GM21367 (cell line): ENCODE measurements at regions not wholly inside any gene's neighbourhood (a gene's known extent, or its start where the extent isn't known, plus 50 kb on each side); places are given as distances from the start of the nearest gene placed in this dataset.
"Not testable (repeated sequence)": the region's sequence is repeated elsewhere in the genome, so short reads cannot be mapped to it uniquely, and the experiment has no call there.

ENCODE experiments used
- ATAC-seq: cut with Tn5 transposase; IDR thresholded peaks from one replicate; pipeline ENCODE4 v1.9.1; 2021; ENCODE audit not compliant: unreplicated experiment

DNA sequence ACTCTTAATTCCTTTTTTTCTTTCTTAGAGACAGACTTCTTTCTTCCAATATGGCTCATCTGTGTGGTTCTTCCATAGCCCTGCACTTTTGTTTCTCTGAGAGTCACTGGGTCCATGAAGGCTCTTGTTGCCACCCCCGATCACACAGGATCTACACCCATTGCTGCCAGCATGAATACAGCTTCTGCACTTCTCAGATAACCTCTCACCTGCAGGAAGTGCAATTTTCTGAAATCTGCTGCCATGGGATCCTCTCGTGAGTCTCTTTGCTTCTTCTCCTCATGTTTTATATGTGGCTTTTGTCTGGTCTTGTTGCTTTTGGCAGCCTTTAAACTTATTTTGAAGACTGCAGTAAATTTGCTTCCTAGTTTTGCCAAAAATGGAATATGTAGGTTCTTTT, 171.2 kb downstream of the TMEM167A start:
- no peak for ATAC-seq

GRCh38 chr5:82901281-82901888, 175.8 kb downstream of the TMEM167A start:
- ATAC-seq, result no peak

GRCh38 chr5:82894716-82895115, 182.5 kb downstream of the TMEM167A start:
- ATAC-seq, result no peak

- ATAC-seq, result no peak
Measured at GRCh38 chr5:82889088-82889487, 188.1 kb downstream of the TMEM167A start.

GRCh38 chr5:82886911-82887310, 190.3 kb downstream of the TMEM167A start:
- no peak for ATAC-seq

DNA sequence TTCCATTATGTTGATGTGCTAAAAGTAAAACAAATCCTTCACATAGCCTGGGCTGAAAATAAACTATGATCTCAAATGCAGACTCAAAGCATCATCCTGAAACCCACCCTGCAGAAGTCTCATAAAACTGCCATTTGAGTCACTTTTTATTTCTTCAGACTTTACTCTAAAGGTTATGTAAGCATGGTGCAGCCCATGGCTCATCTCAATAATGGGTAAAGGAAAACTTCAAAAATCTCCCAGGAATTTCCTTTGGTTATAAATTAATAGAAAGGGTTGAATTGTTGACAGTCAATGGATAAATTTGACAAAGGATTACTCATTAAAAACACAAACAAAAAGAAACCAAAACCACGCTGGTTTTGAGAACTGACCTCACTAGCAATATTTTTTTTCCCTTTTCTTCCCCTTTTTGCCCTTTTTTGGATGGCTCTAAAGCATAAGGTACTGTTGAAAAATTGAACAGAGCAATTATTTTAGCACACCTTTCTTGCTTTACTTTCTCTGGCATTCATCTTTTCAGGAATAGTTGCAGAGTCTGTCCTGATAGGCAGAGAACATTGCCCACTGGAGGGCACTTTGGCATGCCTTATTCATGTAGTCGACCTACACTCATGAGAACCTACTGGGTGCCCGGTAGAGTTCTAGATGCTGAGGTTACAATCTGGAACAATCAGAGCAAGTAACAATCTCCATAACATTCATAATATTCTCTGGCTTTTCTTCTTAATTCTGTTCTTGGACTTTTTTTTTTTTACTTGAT, 191.4 kb downstream of the TMEM167A start:
- no peak for ATAC-seq

DNA sequence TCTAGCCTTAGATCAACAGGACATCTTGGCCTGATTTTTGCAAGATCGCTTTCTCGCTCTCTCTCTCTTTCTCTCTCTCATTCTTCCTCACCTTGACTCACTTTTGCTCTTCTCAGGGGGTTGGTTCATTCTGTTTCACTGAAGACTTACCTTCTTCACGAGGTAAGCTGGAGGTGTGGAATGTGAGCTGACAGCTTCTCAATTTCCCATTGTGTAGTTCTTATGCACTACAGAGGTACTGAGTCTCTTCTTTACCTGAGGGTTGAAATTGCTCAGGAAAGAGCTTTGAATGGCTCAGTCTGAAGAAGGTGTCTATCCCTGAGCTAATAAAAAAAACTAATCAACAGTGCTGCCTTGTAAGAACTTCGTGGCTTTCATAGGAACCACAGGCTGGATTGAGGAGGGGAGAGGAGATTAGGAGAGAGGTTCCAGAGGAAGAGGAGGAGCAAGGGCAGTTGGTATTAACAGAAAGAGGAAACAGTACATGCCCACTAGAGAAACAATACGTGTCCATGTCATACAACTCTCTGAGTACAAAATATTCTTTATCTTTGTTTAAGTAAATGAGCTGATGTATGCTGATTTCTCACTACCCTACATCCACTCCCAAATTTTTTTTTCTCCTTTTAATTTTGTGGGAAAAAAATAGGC, 192.2 kb downstream of the TMEM167A start:
- no peak for ATAC-seq

- no peak for ATAC-seq
Measured at GRCh38 chr5:82882316-82882715, 194.9 kb downstream of the TMEM167A start.

DNA sequence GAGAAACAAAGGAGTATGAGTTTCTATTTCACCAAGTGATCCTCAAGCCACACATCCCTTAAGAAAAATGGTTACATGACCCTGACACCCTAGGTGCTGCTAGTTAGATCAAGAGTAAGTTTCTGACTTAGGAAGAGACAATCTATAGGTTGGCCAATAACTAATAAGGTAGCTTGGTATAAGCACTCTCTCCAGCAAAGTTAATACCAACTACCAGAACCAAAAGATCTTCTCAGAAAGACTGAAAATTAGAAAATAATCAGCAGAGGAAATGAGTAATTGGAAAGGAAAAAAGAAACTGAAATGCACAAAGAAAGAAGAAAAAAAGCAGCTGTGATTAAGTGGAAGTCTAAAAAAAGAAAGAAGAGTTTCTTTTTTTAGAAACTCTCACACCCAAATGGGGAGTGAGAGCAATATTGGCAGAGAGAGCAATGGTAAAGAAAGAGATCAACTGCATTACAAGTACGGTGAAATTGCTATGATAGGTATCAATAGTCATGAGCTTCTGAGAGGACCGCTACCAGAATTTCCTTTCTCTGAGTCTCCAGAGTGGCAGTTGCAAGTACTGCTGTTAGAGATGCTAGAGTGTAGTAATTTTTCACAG, 195.5 kb downstream of the TMEM167A start:
- ATAC-seq, result no peak

DNA sequence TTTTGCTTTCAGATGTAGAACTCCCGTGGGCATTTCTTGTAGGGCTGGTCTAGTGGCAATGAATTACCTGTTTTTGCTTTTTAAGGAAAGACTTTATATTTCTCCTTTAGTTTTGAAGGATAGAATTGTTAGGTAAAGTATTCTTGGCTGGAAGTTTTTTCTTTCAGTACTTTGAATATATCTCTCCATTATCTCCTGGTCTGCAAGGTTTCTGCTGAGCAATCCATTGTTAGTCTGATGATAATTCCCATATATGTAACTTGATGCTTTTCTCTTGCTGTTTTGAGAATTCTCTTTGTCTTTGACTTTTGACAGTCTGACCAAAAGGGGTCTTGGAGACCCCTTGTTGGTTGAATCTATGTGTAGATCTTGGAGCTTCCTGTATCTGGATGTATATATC, 198.1 kb downstream of the TMEM167A start:
- no peak for ATAC-seq

DNA sequence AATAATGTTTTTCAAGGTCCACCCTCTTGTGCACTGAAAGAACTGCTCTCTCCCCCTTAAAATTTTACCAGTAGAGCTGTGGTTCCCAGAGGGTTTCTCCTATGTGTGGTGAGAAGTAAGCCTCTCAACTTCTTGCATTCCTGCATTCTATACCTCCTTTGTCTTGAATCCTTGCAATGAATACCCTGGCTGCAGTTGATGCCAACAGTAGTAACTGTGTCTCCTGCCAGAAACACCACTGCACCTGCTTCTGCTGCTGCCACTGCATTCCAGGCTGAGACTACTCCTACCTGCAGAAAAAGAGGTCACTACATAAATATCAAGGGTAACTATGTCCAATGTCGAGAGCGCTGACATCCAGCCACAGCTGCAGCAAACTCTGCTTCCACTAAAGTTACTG, 203.7 kb downstream of the TMEM167A start:
- ATAC-seq, result no peak

GRCh38 chr5:82872321-82873288, 204.6 kb downstream of the TMEM167A start:
- not testable (repeated sequence) for ATAC-seq

DNA sequence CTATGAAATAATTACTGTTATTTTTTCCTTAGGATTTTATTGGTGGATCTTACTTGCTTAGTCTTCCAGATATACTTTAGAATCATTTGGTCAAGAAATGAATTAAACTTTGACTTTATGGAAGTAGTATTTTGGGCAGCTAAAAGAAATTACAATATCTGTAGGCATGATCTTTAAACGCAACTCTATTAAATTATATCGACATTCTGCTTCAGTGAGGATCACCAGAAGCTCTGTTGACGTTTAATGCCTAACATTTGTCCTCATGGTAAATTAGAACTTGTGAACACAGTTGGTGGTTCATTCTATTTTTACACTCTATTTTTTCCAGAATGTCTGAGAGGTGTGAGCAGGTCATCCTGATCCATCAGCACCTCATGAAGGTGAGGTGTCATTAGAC, 211.6 kb downstream of the TMEM167A start:
- ATAC-seq, result no peak

GRCh38 chr5:82863266-82863665, 213.9 kb downstream of the TMEM167A start:
- no peak for ATAC-seq

GRCh38 chr5:82862711-82863110, 214.5 kb downstream of the TMEM167A start:
- ATAC-seq, result no peak

- ATAC-seq, result no peak
Measured at GRCh38 chr5:82862261-82862660, 214.9 kb downstream of the TMEM167A start.

- no peak for ATAC-seq
Measured at GRCh38 chr5:82861701-82862100, 215.5 kb downstream of the TMEM167A start.

- no peak for ATAC-seq
Measured at GRCh38 chr5:82859451-82860140, 217.6 kb downstream of the TMEM167A start.

DNA sequence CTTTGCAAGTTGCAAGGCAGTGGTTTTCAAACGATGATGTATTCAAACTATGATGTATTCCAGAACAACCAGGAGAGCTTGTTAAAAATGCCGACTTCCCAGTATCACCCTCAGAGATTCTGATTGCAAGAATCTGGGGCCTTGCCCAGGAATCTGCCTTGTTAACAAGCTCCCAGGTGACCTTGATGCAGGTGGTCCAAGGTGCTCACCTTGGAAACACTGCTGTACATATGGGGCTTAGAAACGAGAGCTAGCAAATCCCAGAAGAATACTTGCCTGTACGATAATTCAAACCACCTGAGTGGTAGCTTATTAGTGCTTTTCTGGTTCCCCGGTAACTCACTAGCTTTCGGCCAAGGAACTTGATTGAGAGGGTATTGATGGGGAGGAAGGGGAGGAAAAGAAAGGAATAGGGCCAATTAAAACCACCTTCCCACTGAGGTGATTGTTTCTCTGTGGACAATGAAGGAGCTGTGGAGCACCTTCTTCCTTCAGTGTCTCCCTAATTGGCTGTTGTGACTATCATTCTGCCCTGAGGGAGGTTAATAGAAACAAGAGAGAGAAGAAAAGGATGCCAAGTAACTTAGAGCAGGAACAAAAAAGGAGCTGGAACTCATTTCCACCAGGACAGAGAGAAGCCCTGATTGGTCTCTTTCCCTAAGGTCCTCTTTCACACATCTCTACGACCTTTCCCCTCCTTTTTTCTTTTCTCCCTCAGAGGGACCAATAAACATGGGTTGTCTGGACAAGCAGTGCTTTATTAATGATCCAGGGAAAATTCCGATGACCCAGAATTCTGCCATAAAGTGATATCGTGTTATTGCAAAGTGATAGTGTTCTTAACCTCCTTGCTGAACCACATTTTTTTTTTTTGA, 218.8 kb downstream of the TMEM167A start:
- no peak for ATAC-seq
